ENCODE measurements at regions not wholly inside any gene's neighbourhood (a gene's known extent, or its start where the extent isn't known, plus 50 kb on each side); places are given as distances from the start of the nearest gene placed in this dataset.

DNA sequence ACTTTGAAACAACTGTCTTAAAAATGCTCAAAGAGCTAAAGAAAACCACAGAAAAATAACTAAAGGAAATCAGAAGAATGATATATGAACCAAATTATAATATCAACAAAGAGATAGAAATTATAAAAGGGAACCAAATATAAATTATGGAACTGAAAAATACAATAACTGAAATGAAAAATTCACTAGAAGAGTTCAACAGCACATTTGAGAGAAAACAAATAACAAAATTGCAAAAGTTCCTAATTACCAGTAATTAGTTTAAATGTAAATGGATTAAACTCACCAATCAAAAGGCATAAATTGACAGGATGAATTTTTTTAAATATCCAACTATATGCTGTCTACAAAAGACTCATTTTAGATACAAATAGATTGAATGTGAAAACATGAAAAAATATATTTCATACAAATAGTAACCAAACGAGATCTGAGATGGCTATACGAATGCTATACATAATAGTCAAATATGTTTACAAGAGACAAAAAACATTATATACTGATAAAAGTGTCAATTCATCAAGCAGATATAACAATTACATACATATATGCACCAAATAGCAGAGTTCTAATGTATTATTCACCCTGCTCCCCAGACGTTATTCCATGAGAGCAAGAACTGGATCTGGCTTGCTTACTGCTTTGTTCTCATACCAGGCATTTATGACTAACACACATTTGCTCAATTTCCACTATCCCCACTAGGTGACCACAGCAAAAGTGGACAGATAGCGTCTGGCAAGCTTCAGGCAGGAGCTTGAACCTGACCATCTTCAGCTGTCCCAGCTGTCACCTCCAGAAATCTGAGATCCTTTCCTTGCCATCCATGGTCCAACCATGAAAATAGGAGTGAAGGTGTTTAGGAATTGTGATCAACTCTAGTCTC is 72.4 kb upstream of the SIRPA start:
- TF ChIP-seq EZH2 (IDR thresholded peaks at IDR 0.05) (no peak), POLR2AphosphoS5 (IDR thresholded peaks at IDR 0.05; ENCODE audit: borderline replicate concordance, low read depth, low read length) (no peak), FOXP2 (optimal IDR thresholded peaks at IDR 0.05; ENCODE audit: control extremely low read depth, extremely low read length, insufficient read depth) (no peak)

Data from SK-N-MC (cell line).